ENCODE measurements at regions not wholly inside any gene's neighbourhood (a gene's known extent, or its start where the extent isn't known, plus 50 kb on each side); places are given as distances from the start of the nearest gene placed in this dataset.

GRCh38 chr3:94217406-94217805, 154.5 kb downstream of the NSUN3 start:
- WGBS, 4 donors: 54 to 79% (median 62%) methylated on average over 4 of the region's 4 CpGs
- no peak overlapping the region for H3K4me3 ChIP-seq
- H3K9me3 ChIP-seq (replicated peaks in 1 of 3): no peaks in the 10 kb centered on the region
- no peaks in the 10 kb centered on the region for H3K4me1 ChIP-seq (replicated peaks in 1 of 2)
- no peak overlapping the region for H3K27ac ChIP-seq
- DNase-seq: no peak
- H3K36me3 ChIP-seq (replicated peaks in 1 of 2): no peaks in the 10 kb centered on the region
- TF ChIP-seq POLR2A (IDR thresholded peaks at IDR 0.05) (no peak), CTCF (IDR thresholded peaks at IDR 0.05) (no peak)
- no peaks in the 10 kb centered on the region for H3K27me3 ChIP-seq
- intact Hi-C loops (cut with DNase I): no loop called here

DNA sequence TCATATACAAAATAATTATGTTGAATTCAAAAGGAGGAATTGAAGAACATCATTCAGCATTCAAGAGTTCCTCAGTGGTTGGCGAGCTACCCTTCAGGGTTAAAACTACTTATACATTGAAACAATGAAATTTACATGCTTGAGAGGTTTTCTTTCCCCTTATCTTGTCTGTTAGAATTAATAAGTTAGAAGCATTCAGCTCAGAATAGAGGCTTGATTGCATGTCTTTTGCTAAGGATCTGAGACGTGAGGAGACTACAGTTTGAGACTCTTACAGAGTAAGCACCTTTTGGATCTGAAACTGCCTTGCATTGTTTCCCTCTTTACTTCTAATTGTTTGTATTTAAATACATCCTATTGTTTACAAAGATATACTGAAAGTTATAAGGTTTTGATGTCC, 157.6 kb downstream of the NSUN3 start:
- no peaks in the 10 kb centered on the region for H3K36me3 ChIP-seq (replicated peaks in 1 of 2)
- no peak for DNase-seq
- H3K4me3 ChIP-seq: no peak overlapping the region
- WGBS, 4 donors: 75 to 85% (median 82%) methylated on average over 2 of the region's 2 CpGs
- H3K9me3 ChIP-seq (replicated peaks in 1 of 3): no peaks in the 10 kb centered on the region
- no peaks in the 10 kb centered on the region for H3K27me3 ChIP-seq
- H3K4me1 ChIP-seq (replicated peaks in 1 of 2): no peaks in the 10 kb centered on the region
- TF ChIP-seq POLR2A (IDR thresholded peaks at IDR 0.05) (no peak), CTCF (IDR thresholded peaks at IDR 0.05) (no peak)
- no peak overlapping the region for H3K27ac ChIP-seq
- intact Hi-C loops (cut with DNase I): no loop called here

GRCh38 chr3:94221829-94222228, 159.0 kb downstream of the NSUN3 start:
- TF ChIP-seq CTCF (IDR thresholded peaks at IDR 0.05): no peak
- TF ChIP-seq POLR2A (IDR thresholded peaks at IDR 0.05): no peak
- Histone ChIP-seq H3K4me3 (no peak overlapping the region), H3K27me3 (peaks cover under 1% of the 10 kb centered on the region), H3K4me1 (replicated peaks in 1 of 2) (no peaks in the 10 kb centered on the region), H3K27ac (no peak overlapping the region), H3K9me3 (replicated peaks in 1 of 3) (no peaks in the 10 kb centered on the region), H3K36me3 (replicated peaks in 1 of 2) (no peaks in the 10 kb centered on the region)
- intact Hi-C loops (cut with DNase I): no loop called here
- DNase-seq: no peak

DNA sequence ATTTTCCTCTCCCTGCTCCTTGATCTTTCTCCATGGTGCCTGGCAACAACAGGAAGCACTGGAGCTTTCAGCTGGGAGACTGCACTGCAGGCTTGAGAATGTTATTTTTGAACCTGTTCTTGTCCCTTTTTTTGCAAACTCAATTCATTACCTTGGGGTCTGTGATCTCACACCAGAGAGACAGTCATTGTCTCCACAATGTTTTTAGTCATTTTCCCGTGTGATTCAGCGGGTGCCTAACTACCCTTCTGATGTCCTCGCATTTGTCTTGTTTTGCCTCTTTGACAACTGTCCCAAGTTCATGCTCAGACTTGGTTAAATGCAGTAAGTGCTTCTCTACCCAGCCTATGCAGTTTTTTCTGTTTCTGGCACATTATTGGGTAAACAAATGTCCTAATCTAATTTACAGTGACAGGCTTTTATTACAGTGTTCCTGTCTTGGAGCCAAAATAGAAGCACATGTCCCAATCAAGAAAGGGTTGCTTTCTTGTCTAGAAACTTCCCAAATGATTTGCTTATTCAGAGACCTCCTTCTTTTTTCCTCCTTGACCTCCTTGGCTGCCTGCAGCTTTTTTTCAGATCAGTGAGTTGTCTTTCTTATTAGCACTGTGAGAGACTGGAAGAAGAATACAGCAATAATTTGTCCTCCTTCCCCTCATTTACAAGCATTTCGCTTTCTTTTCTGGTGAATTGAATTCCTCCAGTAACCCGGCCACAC, 162.4 kb downstream of the NSUN3 start:
- TF ChIP-seq POLR2A (IDR thresholded peaks at IDR 0.05) (no peak), CTCF (IDR thresholded peaks at IDR 0.05) (no peak)
- DNase-seq: no peak
- Histone ChIP-seq H3K9me3 (replicated peaks in 1 of 3) (no peaks in the 10 kb centered on the region), H3K27me3 (peaks cover 3% of the 10 kb centered on the region), H3K27ac (no peak overlapping the region), H3K36me3 (replicated peaks in 1 of 2) (no peaks in the 10 kb centered on the region), H3K4me3 (no peak overlapping the region), H3K4me1 (replicated peaks in 1 of 2) (no peaks in the 10 kb centered on the region)
- WGBS, 4 donors: 58 to 63% (median 60%) methylated on average over 5 of the region's 5 CpGs
- intact Hi-C loops (cut with DNase I): no loop called here
